ENCODE measurements at regions not wholly inside any gene's neighbourhood (a gene's known extent, or its start where the extent isn't known, plus 50 kb on each side); places are given as distances from the start of the nearest gene placed in this dataset.

- TF ChIP-seq SIN3A (IDR thresholded peaks at IDR 0.05; ENCODE audit: borderline replicate concordance, insufficient read depth, low read length) (no peak), TAF1 (IDR thresholded peaks at IDR 0.05; ENCODE audit: borderline replicate concordance, insufficient read depth, low read length) (no peak), REST (IDR thresholded peaks at IDR 0.05; ENCODE audit: insufficient read depth in 1 of 2, low read depth in 2 of 2, low read length in 2 of 2) (no peak), FOXP2 (optimal IDR thresholded peaks at IDR 0.05; ENCODE audit: borderline replicate concordance, extremely low read depth, extremely low read length, insufficient read depth) (no peak)
Measured at GRCh38 chr1:105730701-105731100, 1325.8 kb upstream of the PRMT6 start.
